ENCODE measurements at regions not wholly inside any gene's neighbourhood (a gene's known extent, or its start where the extent isn't known, plus 50 kb on each side); places are given as distances from the start of the nearest gene placed in this dataset.

DNA sequence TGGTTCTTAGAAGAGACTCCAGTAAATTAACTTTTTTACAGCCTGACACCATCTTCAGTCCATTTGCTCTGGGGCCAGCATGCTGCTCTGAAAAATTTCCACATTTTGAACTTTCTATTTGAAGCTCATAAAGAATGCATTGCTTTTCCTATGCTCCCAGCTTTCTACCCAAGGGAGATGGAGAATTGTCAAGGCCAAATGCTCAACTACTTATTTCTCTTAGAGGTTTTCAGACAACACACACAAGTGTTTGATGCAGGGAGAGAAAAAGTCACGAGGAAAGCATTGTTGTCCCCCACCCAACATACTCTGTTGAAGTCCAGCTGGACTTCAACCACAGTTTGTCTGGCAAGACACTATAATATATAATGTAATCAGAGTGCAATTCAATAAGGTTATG, 100.3 kb upstream of the CADPS start:
- H3K27me3 ChIP-seq (ENCODE audit: insufficient read depth, low read depth, low read length) = no peaks in the 10 kb centered on the region
- no peaks in the 10 kb centered on the region for H3K79me2 ChIP-seq (replicated peaks; ENCODE audit: insufficient read depth, low read length)
- H3K4me3 ChIP-seq (ENCODE audit: low read length) = no peak overlapping the region
- H4K20me1 ChIP-seq (ENCODE audit: insufficient read depth) = no peaks in the 10 kb centered on the region
- no peak overlapping the region for H3K4me2 ChIP-seq (ENCODE audit: low read length)
- no peaks in the 10 kb centered on the region for H3K36me3 ChIP-seq (ENCODE audit: insufficient read depth, low read length)
- TF ChIP-seq POLR2AphosphoS5 (IDR thresholded peaks at IDR 0.05) = no peak
- no peak for TF ChIP-seq EZH2 (IDR thresholded peaks at IDR 0.05; ENCODE audit: borderline replicate concordance, insufficient read depth, low read length, poor library complexity, severe bottlenecking)
- H3K9ac ChIP-seq (ENCODE audit: low read length) = no peak overlapping the region
- no peaks in the 10 kb centered on the region for H3K9me3 ChIP-seq (ENCODE audit: low read length)
- H2AFZ ChIP-seq (ENCODE audit: low read depth, low read length) = no peak overlapping the region
- no peaks in the 10 kb centered on the region for H3K9me2 ChIP-seq (ENCODE audit: insufficient read depth, low read length)
- H3K27ac ChIP-seq (ENCODE audit: low read length) = no peak overlapping the region
- no peaks in the 10 kb centered on the region for H3F3A ChIP-seq (ENCODE audit: insufficient read depth, low read length, poor library complexity, severe bottlenecking)

DNA sequence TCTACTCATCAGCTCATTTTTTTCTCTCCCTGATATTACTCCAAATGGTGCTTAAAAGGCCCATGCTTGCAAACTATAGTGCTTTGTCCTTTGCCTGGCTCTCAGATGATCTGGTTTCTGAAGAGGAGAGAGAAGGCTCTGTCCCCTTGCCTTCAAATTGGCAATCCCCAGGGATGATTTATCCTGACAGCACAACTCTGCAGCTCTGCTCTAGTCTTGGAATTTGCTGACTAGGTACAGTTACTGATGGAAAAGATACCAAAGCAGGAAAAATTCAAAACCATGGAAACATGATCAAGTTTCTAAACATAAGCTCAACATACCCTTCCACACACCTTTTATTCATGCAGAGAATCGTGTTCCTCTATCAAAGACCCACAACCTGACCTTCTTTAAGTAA, 106.7 kb upstream of the CADPS start:
- H3K36me3 ChIP-seq (ENCODE audit: insufficient read depth, low read length) = no peaks in the 10 kb centered on the region
- no peaks in the 10 kb centered on the region for H3K9me2 ChIP-seq (ENCODE audit: insufficient read depth, low read length)
- TF ChIP-seq POLR2AphosphoS5 (IDR thresholded peaks at IDR 0.05) = no peak
- TF ChIP-seq, protein P1, sequence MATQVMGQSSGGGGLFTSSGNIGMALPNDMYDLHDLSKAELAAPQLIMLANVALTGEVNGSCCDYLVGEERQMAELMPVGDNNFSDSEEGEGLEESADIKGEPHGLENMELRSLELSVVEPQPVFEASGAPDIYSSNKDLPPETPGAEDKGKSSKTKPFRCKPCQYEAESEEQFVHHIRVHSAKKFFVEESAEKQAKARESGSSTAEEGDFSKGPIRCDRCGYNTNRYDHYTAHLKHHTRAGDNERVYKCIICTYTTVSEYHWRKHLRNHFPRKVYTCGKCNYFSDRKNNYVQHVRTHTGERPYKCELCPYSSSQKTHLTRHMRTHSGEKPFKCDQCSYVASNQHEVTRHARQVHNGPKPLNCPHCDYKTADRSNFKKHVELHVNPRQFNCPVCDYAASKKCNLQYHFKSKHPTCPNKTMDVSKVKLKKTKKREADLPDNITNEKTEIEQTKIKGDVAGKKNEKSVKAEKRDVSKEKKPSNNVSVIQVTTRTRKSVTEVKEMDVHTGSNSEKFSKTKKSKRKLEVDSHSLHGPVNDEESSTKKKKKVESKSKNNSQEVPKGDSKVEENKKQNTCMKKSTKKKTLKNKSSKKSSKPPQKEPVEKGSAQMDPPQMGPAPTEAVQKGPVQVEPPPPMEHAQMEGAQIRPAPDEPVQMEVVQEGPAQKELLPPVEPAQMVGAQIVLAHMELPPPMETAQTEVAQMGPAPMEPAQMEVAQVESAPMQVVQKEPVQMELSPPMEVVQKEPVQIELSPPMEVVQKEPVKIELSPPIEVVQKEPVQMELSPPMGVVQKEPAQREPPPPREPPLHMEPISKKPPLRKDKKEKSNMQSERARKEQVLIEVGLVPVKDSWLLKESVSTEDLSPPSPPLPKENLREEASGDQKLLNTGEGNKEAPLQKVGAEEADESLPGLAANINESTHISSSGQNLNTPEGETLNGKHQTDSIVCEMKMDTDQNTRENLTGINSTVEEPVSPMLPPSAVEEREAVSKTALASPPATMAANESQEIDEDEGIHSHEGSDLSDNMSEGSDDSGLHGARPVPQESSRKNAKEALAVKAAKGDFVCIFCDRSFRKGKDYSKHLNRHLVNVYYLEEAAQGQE (IDR thresholded peaks at IDR 0.05; ENCODE audit: borderline replicate concordance) = peak; percentile 57
- H3K27me3 ChIP-seq (ENCODE audit: insufficient read depth, low read depth, low read length) = no peaks in the 10 kb centered on the region
- H3K9ac ChIP-seq (ENCODE audit: low read length) = no peak overlapping the region
- H3K79me2 ChIP-seq (replicated peaks; ENCODE audit: insufficient read depth, low read length) = no peaks in the 10 kb centered on the region
- no peak overlapping the region for H3K4me2 ChIP-seq (ENCODE audit: low read length)
- H3F3A ChIP-seq (ENCODE audit: insufficient read depth, low read length, poor library complexity, severe bottlenecking) = no peaks in the 10 kb centered on the region
- H3K9me3 ChIP-seq (ENCODE audit: low read length) = no peaks in the 10 kb centered on the region
- H4K20me1 ChIP-seq (ENCODE audit: insufficient read depth) = no peaks in the 10 kb centered on the region
- no peak overlapping the region for H2AFZ ChIP-seq (ENCODE audit: low read depth, low read length)
- no peak overlapping the region for H3K4me3 ChIP-seq (ENCODE audit: low read length)
- no peak overlapping the region for H3K27ac ChIP-seq (ENCODE audit: low read length)

DNA sequence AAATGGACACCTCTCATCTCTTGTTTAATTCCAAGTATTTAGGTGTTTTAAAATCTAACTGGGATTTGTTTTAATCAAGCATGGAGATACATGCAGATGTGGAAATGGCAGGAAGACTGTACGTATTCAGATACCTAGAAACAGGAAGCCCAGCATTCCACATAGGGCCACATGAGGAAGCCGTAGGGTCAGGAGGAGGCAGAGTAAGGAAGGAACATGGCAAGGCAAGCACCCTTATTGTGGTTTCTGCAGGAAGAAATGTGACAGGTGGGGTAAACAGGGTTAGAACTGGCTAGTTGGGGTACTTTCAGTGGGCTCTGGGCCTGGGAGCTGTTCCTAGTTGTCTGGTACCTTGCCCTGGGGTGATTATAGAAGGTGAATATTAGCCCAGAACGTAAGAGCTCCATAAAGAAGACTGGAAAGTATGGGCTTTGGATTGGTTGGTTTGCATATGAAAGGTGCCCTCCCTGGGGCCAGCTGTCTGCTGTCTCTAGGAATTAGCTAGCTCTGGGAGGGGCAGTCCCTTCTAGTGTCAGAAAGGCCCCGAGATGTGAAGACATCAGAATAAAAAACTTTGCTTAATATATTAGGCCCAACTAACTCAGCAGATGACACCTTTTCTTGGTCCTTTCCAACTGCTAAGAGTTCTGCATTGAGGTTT, 107.7 kb upstream of the CADPS start:
- Histone ChIP-seq H3K4me2 (ENCODE audit: low read length) (no peak overlapping the region), H3F3A (ENCODE audit: insufficient read depth, low read length, poor library complexity, severe bottlenecking) (no peaks in the 10 kb centered on the region), H3K79me2 (replicated peaks; ENCODE audit: insufficient read depth, low read length) (no peaks in the 10 kb centered on the region), H4K20me1 (ENCODE audit: insufficient read depth) (no peaks in the 10 kb centered on the region), H3K36me3 (ENCODE audit: insufficient read depth, low read length) (no peaks in the 10 kb centered on the region), H3K9ac (ENCODE audit: low read length) (no peak overlapping the region), H3K27me3 (ENCODE audit: insufficient read depth, low read depth, low read length) (no peaks in the 10 kb centered on the region), H3K9me3 (ENCODE audit: low read length) (no peaks in the 10 kb centered on the region), H3K4me3 (ENCODE audit: low read length) (no peak overlapping the region), H3K27ac (ENCODE audit: low read length) (no peak overlapping the region), H2AFZ (ENCODE audit: low read depth, low read length) (no peak overlapping the region), H3K9me2 (ENCODE audit: insufficient read depth, low read length) (no peaks in the 10 kb centered on the region)
- TF ChIP-seq RAD21 (conservative IDR thresholded peaks at IDR 0.05) = no peak
- no peak for TF ChIP-seq MXI1 (conservative IDR thresholded peaks at IDR 0.05; ENCODE audit: poor library complexity, severe bottlenecking)
- no peak for TF ChIP-seq EP300 (conservative IDR thresholded peaks at IDR 0.05; ENCODE audit: poor library complexity, severe bottlenecking)

All from neural cell (in vitro differentiated cells).